GM18907 (cell line): ENCODE measurements at regions not wholly inside any gene's neighbourhood (a gene's known extent, or its start where the extent isn't known, plus 50 kb on each side); places are given as distances from the start of the nearest gene placed in this dataset.

ENCODE experiments used
- ATAC-seq: cut with Tn5 transposase; IDR thresholded peaks from one replicate; pipeline ENCODE4 v1.9.1; 2021; ENCODE audit warnings: mild to moderate bottlenecking, moderate library complexity; ENCODE audit not compliant: unreplicated experiment

GRCh38 chr10:130578532-130579289, 442.5 kb downstream of the GLRX3 start:
- ATAC-seq = no peak

GRCh38 chr10:130579913-130580312, 443.7 kb downstream of the GLRX3 start:
- no peak for ATAC-seq

GRCh38 chr10:130580975-130581374, 444.8 kb downstream of the GLRX3 start:
- ATAC-seq = no peak

GRCh38 chr10:130587718-130588117, 451.5 kb downstream of the GLRX3 start:
- ATAC-seq = no peak

- ATAC-seq = no peak
Measured at GRCh38 chr10:130606001-130606405, 469.8 kb downstream of the GLRX3 start.

- no peak for ATAC-seq
Measured at GRCh38 chr10:130607366-130607765, 471.2 kb downstream of the GLRX3 start.

- ATAC-seq = no peak
Measured at GRCh38 chr10:130611239-130611638, 475.0 kb downstream of the GLRX3 start.

- no peak for ATAC-seq
Measured at GRCh38 chr10:130615457-130615856, 479.3 kb downstream of the GLRX3 start.

- ATAC-seq = no peak
Measured at GRCh38 chr10:130617985-130618384, 481.8 kb downstream of the GLRX3 start.

GRCh38 chr10:130618647-130619046, 482.5 kb downstream of the GLRX3 start:
- no peak for ATAC-seq

GRCh38 chr10:130621231-130621775, 485.1 kb downstream of the GLRX3 start:
- ATAC-seq = no peak

GRCh38 chr10:130623680-130624267, 487.6 kb downstream of the GLRX3 start:
- no peak for ATAC-seq

GRCh38 chr10:130627346-130628045, 491.3 kb downstream of the GLRX3 start:
- ATAC-seq = no peak

GRCh38 chr10:130630135-130630534, 493.9 kb downstream of the GLRX3 start:
- ATAC-seq = no peak

GRCh38 chr10:130631142-130632096, 495.2 kb downstream of the GLRX3 start:
- ATAC-seq = no peak

- ATAC-seq = no peak
Measured at GRCh38 chr10:130634816-130635215, 498.6 kb downstream of the GLRX3 start.

- no peak for ATAC-seq
Measured at GRCh38 chr10:130635528-130635927, 499.3 kb downstream of the GLRX3 start.

GRCh38 chr10:130636313-130636930, 500.2 kb downstream of the GLRX3 start:
- no peak for ATAC-seq

GRCh38 chr10:130637089-130637676, 501.0 kb downstream of the GLRX3 start:
- ATAC-seq = no peak

GRCh38 chr10:130638991-130639390, 502.8 kb downstream of the GLRX3 start:
- no peak for ATAC-seq
